Astrocyte (in vitro differentiated cells and primary cell): ENCODE measurements at regions not wholly inside any gene's neighbourhood (a gene's known extent, or its start where the extent isn't known, plus 50 kb on each side); places are given as distances from the start of the nearest gene placed in this dataset.

Experiments used
- DNase-seq: peaks from one replicate; pipeline ENCODE4 v3.0.0-alpha.2; 2010; ENCODE audit warnings: low read depth
- FAIRE-seq: peaks from 2 replicates; lab custom pipeline; 2011; peaks lifted over from hg19 to GRCh38; lab: Jason Lieb, UNC
- H2AFZ ChIP-seq: 2 replicates; pipeline ENCODE4 v1.6.0; 2012; ENCODE audit warnings: low read depth, low read length, inconsistent platforms
- H3K27ac ChIP-seq: 2 replicates; pipeline ENCODE4 v1.5.1; 2011; ENCODE audit warnings: low read depth, low read length, inconsistent platforms
- H3K27me3 ChIP-seq: 2 replicates; pipeline ENCODE4 v1.6.0; 2011; ENCODE audit warnings: low read length, inconsistent platforms; ENCODE audit not compliant: insufficient read depth
- H3K36me3 ChIP-seq: 2 replicates; pipeline ENCODE4 v1.5.1; 2011; ENCODE audit warnings: low read length, inconsistent platforms; ENCODE audit not compliant: insufficient read depth
- H3K4me1 ChIP-seq: 2 replicates; pipeline ENCODE4 v1.5.1; 2011; ENCODE audit warnings: low read length, inconsistent platforms; ENCODE audit not compliant: insufficient read depth
- H3K4me2 ChIP-seq: 2 replicates; pipeline ENCODE4 v1.6.0; 2012; ENCODE audit warnings: low read length, inconsistent platforms
- H3K4me3 ChIP-seq: 2 replicates; pipeline ENCODE4 v1.5.1; 2011; ENCODE audit warnings: low read depth, mild to moderate bottlenecking, low read length, inconsistent platforms; ENCODE audit not compliant: insufficient read depth
- H3K79me2 ChIP-seq: 2 replicates; pipeline ENCODE4 v1.6.0; 2012; ENCODE audit warnings: mild to moderate bottlenecking, low read length, inconsistent platforms; ENCODE audit not compliant: insufficient read depth
- H3K9ac ChIP-seq: 2 replicates; pipeline ENCODE4 v1.6.0; 2012; ENCODE audit warnings: mild to moderate bottlenecking, low read length, inconsistent platforms
- H3K9me3 ChIP-seq: 2 replicates; pipeline ENCODE4 v1.5.1; 2012; ENCODE audit warnings: low read depth, mild to moderate bottlenecking, low read length, inconsistent platforms; ENCODE audit not compliant: insufficient read depth
- H4K20me1 ChIP-seq: 2 replicates; pipeline ENCODE4 v1.6.0; 2012; ENCODE audit warnings: low read length, inconsistent platforms; ENCODE audit not compliant: insufficient read depth
- H3K27ac Mint-ChIP-seq: one replicate; pipeline ENCODE4 v1.8.0; 2021; ENCODE audit warnings: mild to moderate bottlenecking, mixed read lengths; ENCODE audit not compliant: unreplicated experiment
- H3K27me3 Mint-ChIP-seq: one replicate; pipeline ENCODE4 v1.8.0; 2021; ENCODE audit warnings: low read depth, mixed read lengths; ENCODE audit not compliant: unreplicated experiment
- H3K36me3 Mint-ChIP-seq: one replicate; pipeline ENCODE4 v1.8.0; 2021; ENCODE audit warnings: low read depth, mixed read lengths; ENCODE audit not compliant: unreplicated experiment
- H3K4me1 Mint-ChIP-seq: one replicate; pipeline ENCODE4 v1.8.0; 2021; ENCODE audit warnings: low read depth, mixed read lengths; ENCODE audit not compliant: unreplicated experiment
- H3K4me3 Mint-ChIP-seq: one replicate; pipeline ENCODE4 v1.8.0; 2021; ENCODE audit warnings: mild to moderate bottlenecking, moderate library complexity, mixed read lengths; ENCODE audit not compliant: unreplicated experiment
- H3K9me3 Mint-ChIP-seq: one replicate; pipeline ENCODE4 v1.8.0; 2021; ENCODE audit warnings: mild to moderate bottlenecking, mixed read lengths; ENCODE audit not compliant: unreplicated experiment
- EZH2 ChIP-seq: IDR thresholded peaks from 2 replicates; pipeline ENCODE4 v1.6.1; 2012; ENCODE audit warnings: mild to moderate bottlenecking, low read length, inconsistent platforms; ENCODE audit not compliant: insufficient read depth
- TF ChIP-seq, protein P1 (sequence below): IDR thresholded peaks from 2 replicates; pipeline ENCODE4 v1.5.1; 2011; ENCODE audit warnings: low read depth, mild to moderate bottlenecking, inconsistent platforms, low read length, moderate library complexity; ENCODE audit not compliant: insufficient read depth

DNA sequence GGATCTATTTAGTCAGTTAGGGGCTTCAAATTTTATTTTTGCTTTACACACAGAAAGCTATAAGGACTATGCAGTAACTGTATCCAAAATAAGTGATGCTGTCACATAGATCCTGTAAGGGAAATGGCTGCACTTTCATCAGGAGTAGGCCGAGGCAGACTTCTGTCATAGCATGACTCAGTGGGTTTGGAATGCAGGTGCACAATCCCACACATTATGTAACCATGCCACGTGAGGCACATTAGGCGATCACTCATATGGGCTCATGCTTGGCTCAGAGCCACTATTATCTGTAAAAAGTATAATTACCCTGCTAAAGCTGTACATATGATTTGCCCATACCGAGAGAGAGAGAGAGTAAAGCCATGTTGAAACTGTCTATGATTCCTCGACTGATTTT is 1189.4 kb upstream of the EYS start:
- Histone ChIP-seq H3K9me3 (no peaks in the 10 kb centered on the region), H3K36me3 (no peaks in the 10 kb centered on the region), H2AFZ (peak overlapping the region; percentile 48), H3K79me2 (no peaks in the 10 kb centered on the region), H3K4me3 (no peak overlapping the region), H3K4me1 (no peaks in the 10 kb centered on the region), H3K27ac (no peak overlapping the region), H3K9ac (no peak overlapping the region), H3K27me3 (no peaks in the 10 kb centered on the region), H3K4me2 (no peak overlapping the region), H4K20me1 (no peaks in the 10 kb centered on the region)
- Mint-ChIP-seq H3K4me1 (no peaks in the 10 kb centered on the region), H3K9me3 (peaks cover 4% of the 10 kb centered on the region), H3K36me3 (no peaks in the 10 kb centered on the region), H3K27ac (no peak overlapping the region), H3K4me3 (no peak overlapping the region), H3K27me3 (no peaks in the 10 kb centered on the region)
- no peak for FAIRE-seq
- TF ChIP-seq, protein P1, sequence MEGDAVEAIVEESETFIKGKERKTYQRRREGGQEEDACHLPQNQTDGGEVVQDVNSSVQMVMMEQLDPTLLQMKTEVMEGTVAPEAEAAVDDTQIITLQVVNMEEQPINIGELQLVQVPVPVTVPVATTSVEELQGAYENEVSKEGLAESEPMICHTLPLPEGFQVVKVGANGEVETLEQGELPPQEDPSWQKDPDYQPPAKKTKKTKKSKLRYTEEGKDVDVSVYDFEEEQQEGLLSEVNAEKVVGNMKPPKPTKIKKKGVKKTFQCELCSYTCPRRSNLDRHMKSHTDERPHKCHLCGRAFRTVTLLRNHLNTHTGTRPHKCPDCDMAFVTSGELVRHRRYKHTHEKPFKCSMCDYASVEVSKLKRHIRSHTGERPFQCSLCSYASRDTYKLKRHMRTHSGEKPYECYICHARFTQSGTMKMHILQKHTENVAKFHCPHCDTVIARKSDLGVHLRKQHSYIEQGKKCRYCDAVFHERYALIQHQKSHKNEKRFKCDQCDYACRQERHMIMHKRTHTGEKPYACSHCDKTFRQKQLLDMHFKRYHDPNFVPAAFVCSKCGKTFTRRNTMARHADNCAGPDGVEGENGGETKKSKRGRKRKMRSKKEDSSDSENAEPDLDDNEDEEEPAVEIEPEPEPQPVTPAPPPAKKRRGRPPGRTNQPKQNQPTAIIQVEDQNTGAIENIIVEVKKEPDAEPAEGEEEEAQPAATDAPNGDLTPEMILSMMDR = no peak
- no peak for TF ChIP-seq EZH2
- DNase-seq = peak; percentile 30

DNA sequence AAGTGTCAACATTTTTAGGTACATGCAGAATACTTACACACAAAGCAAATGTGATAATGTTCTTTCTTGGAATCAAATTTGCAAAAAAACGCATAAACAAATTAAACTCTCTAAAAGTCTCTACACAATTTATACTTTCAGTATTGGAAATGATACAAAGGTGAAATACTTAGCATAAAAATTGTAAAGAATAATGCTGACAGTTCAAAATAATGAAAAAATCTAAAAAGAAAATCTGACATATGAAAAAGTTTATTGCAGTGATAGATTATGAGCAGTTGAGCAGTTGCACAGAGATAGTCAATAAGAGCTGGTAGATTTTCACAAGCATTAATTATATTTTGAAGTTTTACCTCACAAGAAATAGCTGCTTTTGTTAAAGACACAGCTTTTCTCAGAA is 1176.4 kb upstream of the EYS start:
- no peaks in the 10 kb centered on the region for H3K4me1 Mint-ChIP-seq
- Histone ChIP-seq H3K4me1 (no peaks in the 10 kb centered on the region), H3K27me3 (no peaks in the 10 kb centered on the region), H2AFZ (no peak overlapping the region), H3K4me2 (no peak overlapping the region), H3K79me2 (no peaks in the 10 kb centered on the region), H3K9ac (no peak overlapping the region), H3K36me3 (no peaks in the 10 kb centered on the region), H3K9me3 (peaks cover 8% of the 10 kb centered on the region), H4K20me1 (no peaks in the 10 kb centered on the region), H3K27ac (no peak overlapping the region), H3K4me3 (no peak overlapping the region)
- no peaks in the 10 kb centered on the region for H3K36me3 Mint-ChIP-seq
- H3K9me3 Mint-ChIP-seq = peaks cover 14% of the 10 kb centered on the region
- no peaks in the 10 kb centered on the region for H3K27me3 Mint-ChIP-seq
- no peak overlapping the region for H3K27ac Mint-ChIP-seq
- DNase-seq = no peak
- FAIRE-seq = no peak
- no peak overlapping the region for H3K4me3 Mint-ChIP-seq
- TF ChIP-seq, protein P1 = no peak
- TF ChIP-seq EZH2 = no peak

DNA sequence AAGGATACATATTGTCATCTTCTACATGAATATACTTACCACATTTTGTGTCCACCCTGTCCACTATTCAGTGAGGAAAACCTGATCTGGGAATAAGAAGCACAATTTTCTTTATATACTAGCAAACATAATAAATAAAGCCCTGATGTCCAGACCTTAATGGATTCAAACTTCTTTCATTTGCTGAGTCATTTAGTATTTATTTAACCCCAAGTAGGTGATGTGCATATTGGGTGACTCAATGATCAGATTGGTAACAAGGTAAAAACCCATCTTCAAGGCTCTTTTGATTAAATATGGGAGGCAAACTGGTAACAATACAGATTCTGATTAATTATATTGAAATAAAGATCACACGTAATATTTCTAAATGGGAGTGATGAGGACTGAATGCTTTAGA is 1159.8 kb upstream of the EYS start:
- H3K27ac ChIP-seq = no peak overlapping the region
- no peaks in the 10 kb centered on the region for H3K4me1 Mint-ChIP-seq
- DNase-seq = no peak
- no peaks in the 10 kb centered on the region for H3K79me2 ChIP-seq
- H3K9me3 ChIP-seq = no peaks in the 10 kb centered on the region
- H3K36me3 Mint-ChIP-seq = no peaks in the 10 kb centered on the region
- no peaks in the 10 kb centered on the region for H3K27me3 ChIP-seq
- no peaks in the 10 kb centered on the region for H4K20me1 ChIP-seq
- H3K4me3 ChIP-seq = no peak overlapping the region
- no peak overlapping the region for H3K27ac Mint-ChIP-seq
- peaks cover 5% of the 10 kb centered on the region for H3K9me3 Mint-ChIP-seq
- no peak for FAIRE-seq
- H3K36me3 ChIP-seq = no peaks in the 10 kb centered on the region
- no peak overlapping the region for H3K4me2 ChIP-seq
- no peak overlapping the region for H2AFZ ChIP-seq
- H3K4me1 ChIP-seq = peaks cover 12% of the 10 kb centered on the region
- no peak overlapping the region for H3K9ac ChIP-seq
- TF ChIP-seq, protein P1 = no peak
- TF ChIP-seq EZH2 = no peak
- no peak overlapping the region for H3K4me3 Mint-ChIP-seq
- H3K27me3 Mint-ChIP-seq = no peaks in the 10 kb centered on the region
